ENCODE measurements at regions not wholly inside any gene's neighbourhood (a gene's known extent, or its start where the extent isn't known, plus 50 kb on each side); places are given as distances from the start of the nearest gene placed in this dataset.

DNA sequence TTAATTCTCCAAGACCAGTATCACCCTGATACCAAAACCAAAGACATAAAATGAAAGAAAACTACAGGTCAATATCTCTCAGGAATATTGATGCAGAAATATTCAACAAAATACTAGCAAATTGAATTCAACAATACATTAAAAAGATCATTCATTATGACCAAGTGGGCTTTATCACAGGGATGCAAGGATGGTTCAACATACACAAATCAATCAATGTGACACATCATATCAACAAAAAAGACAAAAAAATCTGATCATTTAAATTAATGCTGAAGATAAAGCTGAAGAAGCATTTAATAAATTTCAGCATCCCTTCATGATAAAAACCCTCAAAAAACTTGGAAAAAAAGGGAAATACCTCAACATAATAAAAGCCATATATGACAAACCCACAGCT lies 341.4 kb downstream of the GUCY2F start:
- DNase-seq (ENCODE audit: low read depth in 2 of 2), result no peak
- Histone ChIP-seq H3K4me2 (ENCODE audit: extremely low read depth, insufficient read depth, low read length) (no peak overlapping the region), H3K9ac (ENCODE audit: insufficient read depth, low read length) (no peak overlapping the region), H3K27ac (ENCODE audit: insufficient read depth, low read length) (no peak overlapping the region), H2AFZ (ENCODE audit: low read length) (no peak overlapping the region), H3K79me2 (ENCODE audit: control insufficient read depth, insufficient read depth, low read length) (no peaks in the 10 kb centered on the region), H3K4me3 (replicated peaks in 1 of 4; ENCODE audit: control extremely low read depth in 1 of 4, insufficient read depth in 1 of 4, low read depth in 3 of 4, low read length in 4 of 4) (no peak overlapping the region), H3K27me3 (ENCODE audit: control insufficient read depth, insufficient read depth, low read length) (no peaks in the 10 kb centered on the region), H3K9me3 (ENCODE audit: control insufficient read depth, insufficient read depth, low read depth, low read length) (no peaks in the 10 kb centered on the region), H3K4me1 (ENCODE audit: control insufficient read depth, extremely low read depth, insufficient read depth, low read length) (no peaks in the 10 kb centered on the region), H4K20me1 (ENCODE audit: control insufficient read depth, extremely low read depth, insufficient read depth, low read length) (no peaks in the 10 kb centered on the region), H3K36me3 (ENCODE audit: control insufficient read depth, insufficient read depth, low read length) (no peaks in the 10 kb centered on the region)
- TF ChIP-seq, protein P1, sequence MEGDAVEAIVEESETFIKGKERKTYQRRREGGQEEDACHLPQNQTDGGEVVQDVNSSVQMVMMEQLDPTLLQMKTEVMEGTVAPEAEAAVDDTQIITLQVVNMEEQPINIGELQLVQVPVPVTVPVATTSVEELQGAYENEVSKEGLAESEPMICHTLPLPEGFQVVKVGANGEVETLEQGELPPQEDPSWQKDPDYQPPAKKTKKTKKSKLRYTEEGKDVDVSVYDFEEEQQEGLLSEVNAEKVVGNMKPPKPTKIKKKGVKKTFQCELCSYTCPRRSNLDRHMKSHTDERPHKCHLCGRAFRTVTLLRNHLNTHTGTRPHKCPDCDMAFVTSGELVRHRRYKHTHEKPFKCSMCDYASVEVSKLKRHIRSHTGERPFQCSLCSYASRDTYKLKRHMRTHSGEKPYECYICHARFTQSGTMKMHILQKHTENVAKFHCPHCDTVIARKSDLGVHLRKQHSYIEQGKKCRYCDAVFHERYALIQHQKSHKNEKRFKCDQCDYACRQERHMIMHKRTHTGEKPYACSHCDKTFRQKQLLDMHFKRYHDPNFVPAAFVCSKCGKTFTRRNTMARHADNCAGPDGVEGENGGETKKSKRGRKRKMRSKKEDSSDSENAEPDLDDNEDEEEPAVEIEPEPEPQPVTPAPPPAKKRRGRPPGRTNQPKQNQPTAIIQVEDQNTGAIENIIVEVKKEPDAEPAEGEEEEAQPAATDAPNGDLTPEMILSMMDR (conservative IDR thresholded peaks at IDR 0.05 in 1 of 2, IDR thresholded peaks at IDR 0.05 in 1 of 2; ENCODE audit: low read depth in 1 of 2, low read length in 2 of 2), result no peak
- TF ChIP-seq EZH2 (IDR thresholded peaks at IDR 0.05; ENCODE audit: low read length, missing control alignments), result no peak

DNA sequence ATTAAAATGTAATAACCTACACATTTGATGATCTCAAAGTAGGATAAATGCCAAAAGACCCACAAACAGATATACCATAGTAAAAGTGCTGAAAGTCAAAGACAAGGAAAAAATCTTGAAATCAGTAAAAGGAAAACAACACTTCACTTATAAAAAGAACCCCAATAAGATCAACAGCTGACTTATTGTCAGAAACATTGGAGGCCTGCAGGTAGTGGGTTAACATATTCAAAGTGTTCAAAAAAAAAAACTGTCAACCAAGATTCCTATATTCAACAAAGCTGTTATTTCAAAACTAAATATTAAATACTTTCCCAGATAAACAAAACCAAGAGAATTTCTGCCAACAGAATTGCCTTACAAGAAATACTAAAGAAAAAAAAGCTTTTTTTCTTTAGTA lies 347.1 kb downstream of the GUCY2F start:
- no peak overlapping the region for H3K27ac ChIP-seq (ENCODE audit: insufficient read depth, low read length)
- no peak for TF ChIP-seq EZH2 (IDR thresholded peaks at IDR 0.05; ENCODE audit: low read length, missing control alignments)
- no peaks in the 10 kb centered on the region for H3K79me2 ChIP-seq (ENCODE audit: control insufficient read depth, insufficient read depth, low read length)
- H2AFZ ChIP-seq (ENCODE audit: low read length), result no peak overlapping the region
- no peaks in the 10 kb centered on the region for H3K27me3 ChIP-seq (ENCODE audit: control insufficient read depth, insufficient read depth, low read length)
- no peak overlapping the region for H3K9ac ChIP-seq (ENCODE audit: insufficient read depth, low read length)
- H3K4me2 ChIP-seq (ENCODE audit: extremely low read depth, insufficient read depth, low read length), result no peak overlapping the region
- no peaks in the 10 kb centered on the region for H3K4me1 ChIP-seq (ENCODE audit: control insufficient read depth, extremely low read depth, insufficient read depth, low read length)
- H4K20me1 ChIP-seq (ENCODE audit: control insufficient read depth, extremely low read depth, insufficient read depth, low read length), result no peaks in the 10 kb centered on the region
- no peak overlapping the region for H3K4me3 ChIP-seq (replicated peaks in 1 of 4; ENCODE audit: control extremely low read depth in 1 of 4, insufficient read depth in 1 of 4, low read depth in 3 of 4, low read length in 4 of 4)
- DNase-seq (ENCODE audit: low read depth in 2 of 2), result no peak
- no peaks in the 10 kb centered on the region for H3K36me3 ChIP-seq (ENCODE audit: control insufficient read depth, insufficient read depth, low read length)
- H3K9me3 ChIP-seq (ENCODE audit: control insufficient read depth, insufficient read depth, low read depth, low read length), result no peaks in the 10 kb centered on the region

DNA sequence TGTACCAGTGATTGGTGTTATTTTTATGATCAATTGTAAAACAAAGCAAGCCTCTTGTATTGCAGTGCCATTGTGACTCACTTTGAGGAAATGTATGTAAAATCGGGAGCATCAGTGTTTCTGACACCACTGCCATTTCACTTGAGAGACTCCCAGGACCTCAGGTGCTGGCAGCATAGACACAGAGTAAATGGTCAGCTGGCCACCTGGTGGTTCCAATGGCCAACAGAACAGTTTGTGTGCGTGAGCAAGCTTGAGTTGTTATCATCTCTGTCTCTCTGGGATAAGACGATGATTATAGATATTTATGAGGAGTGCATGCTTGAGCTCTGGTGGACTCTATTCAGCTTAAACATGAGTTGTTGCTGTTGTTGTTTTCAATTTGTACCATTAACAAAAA lies 356.6 kb downstream of the GUCY2F start:
- H3K4me2 ChIP-seq (ENCODE audit: extremely low read depth, insufficient read depth, low read length), result no peak overlapping the region
- no peak overlapping the region for H3K27ac ChIP-seq (ENCODE audit: insufficient read depth, low read length)
- H3K27me3 ChIP-seq (ENCODE audit: control insufficient read depth, insufficient read depth, low read length), result no peaks in the 10 kb centered on the region
- no peak overlapping the region for H3K4me3 ChIP-seq (replicated peaks in 1 of 4; ENCODE audit: control extremely low read depth in 1 of 4, insufficient read depth in 1 of 4, low read depth in 3 of 4, low read length in 4 of 4)
- no peaks in the 10 kb centered on the region for H3K4me1 ChIP-seq (ENCODE audit: control insufficient read depth, extremely low read depth, insufficient read depth, low read length)
- no peaks in the 10 kb centered on the region for H3K36me3 ChIP-seq (ENCODE audit: control insufficient read depth, insufficient read depth, low read length)
- no peak for TF ChIP-seq EZH2 (IDR thresholded peaks at IDR 0.05; ENCODE audit: low read length, missing control alignments)
- TF ChIP-seq, protein P1 (conservative IDR thresholded peaks at IDR 0.05 in 1 of 2, IDR thresholded peaks at IDR 0.05 in 1 of 2; ENCODE audit: low read depth in 1 of 2, low read length in 2 of 2), result no peak
- H2AFZ ChIP-seq (ENCODE audit: low read length), result no peak overlapping the region
- H3K9me3 ChIP-seq (ENCODE audit: control insufficient read depth, insufficient read depth, low read depth, low read length), result no peaks in the 10 kb centered on the region
- H3K79me2 ChIP-seq (ENCODE audit: control insufficient read depth, insufficient read depth, low read length), result no peaks in the 10 kb centered on the region
- no peak overlapping the region for H3K9ac ChIP-seq (ENCODE audit: insufficient read depth, low read length)
- H4K20me1 ChIP-seq (ENCODE audit: control insufficient read depth, extremely low read depth, insufficient read depth, low read length), result no peaks in the 10 kb centered on the region
- no peak for DNase-seq (ENCODE audit: low read depth in 2 of 2)
